Memory B cell (primary cell): ENCODE measurements at regions not wholly inside any gene's neighbourhood (a gene's known extent, or its start where the extent isn't known, plus 50 kb on each side); places are given as distances from the start of the nearest gene placed in this dataset.
"Not testable (repeated sequence)": the region's sequence is repeated elsewhere in the genome, so short reads cannot be mapped to it uniquely, and the experiment has no call there.

ENCODE experiments used
- ATAC-seq: fragments of 150-1000 bp; cut with Tn5 transposase; 2 replicates; pipeline ENCODE4 v1.10.0; 2021; ENCODE audit warnings: low read depth, mild to moderate bottlenecking, moderate library complexity
- DNase-seq, 2 donors: peaks; one replicate each; pipeline ENCODE4 v3.0.0; 2022; ENCODE audit warnings: low spot score in 2 of 2
- H3K27ac Mint-ChIP-seq: one replicate; pipeline ENCODE4 v1.8.0; 2022; ENCODE audit warnings: mild to moderate bottlenecking, moderate library complexity, mixed read lengths
- H3K27me3 Mint-ChIP-seq: one replicate; pipeline ENCODE4 v1.8.0; 2022; ENCODE audit warnings: mixed read lengths
- H3K36me3 Mint-ChIP-seq: one replicate; pipeline ENCODE4 v1.8.0; 2022; ENCODE audit warnings: mild to moderate bottlenecking, mixed read lengths
- H3K4me1 Mint-ChIP-seq: one replicate; pipeline ENCODE4 v1.8.0; 2022; ENCODE audit warnings: mixed read lengths
- H3K4me3 Mint-ChIP-seq: one replicate; pipeline ENCODE4 v1.8.0; 2022; ENCODE audit warnings: mild to moderate bottlenecking, moderate library complexity, mixed read lengths
- H3K9me3 Mint-ChIP-seq: one replicate; pipeline ENCODE4 v1.8.0; 2022; ENCODE audit warnings: mixed read lengths

DNA sequence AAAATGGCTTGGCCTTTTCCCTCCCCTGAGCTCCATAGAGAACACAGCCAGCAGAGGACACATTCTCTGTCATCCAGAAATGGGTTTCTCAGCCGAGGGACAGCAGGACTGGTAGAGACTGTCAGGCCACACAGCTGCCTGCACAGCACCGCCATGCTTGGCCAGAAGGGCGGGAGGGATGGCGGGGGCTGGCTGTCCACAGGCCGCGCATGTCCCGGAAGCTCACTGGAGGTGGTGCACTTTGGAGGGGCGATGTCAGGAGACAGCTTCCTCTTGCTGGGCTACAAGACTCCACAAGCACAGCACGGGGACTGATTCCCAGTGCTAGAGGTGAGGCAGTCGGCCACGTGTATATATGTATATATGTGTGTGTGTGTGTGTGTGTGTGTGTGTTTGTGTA is 125.3 kb downstream of the GOLGA6L4 start:
- not testable (repeated sequence) for H3K36me3 Mint-ChIP-seq, DNase-seq, ATAC-seq, H3K4me3 Mint-ChIP-seq, H3K4me1 Mint-ChIP-seq, H3K27ac Mint-ChIP-seq, H3K9me3 Mint-ChIP-seq, H3K27me3 Mint-ChIP-seq

DNA sequence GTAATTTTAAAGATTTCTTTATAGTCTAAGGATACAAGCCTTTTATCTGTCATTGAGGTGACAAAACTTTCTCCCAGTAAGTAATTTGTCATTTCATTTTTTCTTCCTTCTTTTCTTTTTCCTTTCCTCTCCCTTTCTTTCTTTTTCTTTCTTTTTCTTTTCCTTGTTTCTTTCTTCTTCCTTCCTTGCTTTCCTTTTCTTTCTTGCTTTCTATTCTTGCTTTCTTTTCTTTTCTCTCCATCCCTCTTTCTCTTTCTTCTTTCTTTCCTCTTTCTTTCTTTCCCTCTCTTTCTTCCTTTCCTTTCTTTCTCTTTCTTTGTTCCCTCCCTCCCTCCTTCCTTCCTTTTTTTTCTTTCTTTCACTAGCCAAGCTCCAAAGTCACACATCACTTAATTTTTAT is 148.8 kb downstream of the GOLGA6L4 start:
- ATAC-seq, DNase-seq, H3K36me3 Mint-ChIP-seq, H3K27ac Mint-ChIP-seq, H3K9me3 Mint-ChIP-seq, H3K4me1 Mint-ChIP-seq, H3K4me3 Mint-ChIP-seq: not testable (repeated sequence)
- peaks cover 15% of the 10 kb centered on the region for H3K27me3 Mint-ChIP-seq

DNA sequence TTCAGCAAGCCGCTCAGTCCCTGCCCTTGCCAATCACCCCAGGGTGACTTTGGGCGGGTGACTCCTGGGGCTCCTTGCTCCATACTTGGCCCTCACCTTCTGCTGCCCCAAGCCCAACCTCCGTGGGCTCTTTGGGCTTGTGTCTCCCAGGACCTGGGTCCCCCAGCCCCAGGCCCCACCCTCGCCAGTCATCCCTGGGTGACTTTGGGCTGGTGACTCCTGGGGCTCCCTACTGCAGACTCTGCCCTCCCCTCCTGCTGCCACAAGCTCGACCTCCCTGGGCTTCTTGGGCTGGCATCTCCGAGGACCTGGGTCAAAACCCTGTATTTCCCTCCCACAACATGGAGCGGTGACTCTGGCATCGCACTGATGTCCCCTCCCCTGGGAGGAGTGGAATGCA is 151.5 kb downstream of the GOLGA6L4 start:
- H3K36me3 Mint-ChIP-seq = no peaks in the 10 kb centered on the region
- no peak for DNase-seq
- no peak overlapping the region for H3K4me3 Mint-ChIP-seq

DNA sequence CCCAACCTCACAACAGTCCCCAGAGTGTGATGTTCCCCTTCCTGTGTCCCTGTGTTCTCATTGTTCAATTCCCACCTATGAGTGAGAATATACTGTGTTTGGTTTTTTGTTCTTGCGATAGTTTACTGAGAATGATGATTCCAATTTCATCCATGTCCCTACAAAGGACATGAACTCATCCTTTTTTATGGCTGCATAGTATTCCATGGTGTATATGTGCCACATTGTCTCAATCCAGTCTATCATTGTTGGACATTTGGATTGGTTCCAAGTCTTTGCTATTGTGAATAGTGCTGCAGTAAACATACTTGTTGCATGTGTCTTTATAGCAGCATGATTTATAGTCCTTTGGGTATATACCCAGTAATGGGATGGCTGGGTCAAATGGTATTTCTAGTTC is 152.6 kb downstream of the GOLGA6L4 start:
- not testable (repeated sequence) for DNase-seq, H3K27ac Mint-ChIP-seq, H3K9me3 Mint-ChIP-seq, ATAC-seq, H3K36me3 Mint-ChIP-seq, H3K4me3 Mint-ChIP-seq, H3K4me1 Mint-ChIP-seq
- peaks cover 30% of the 10 kb centered on the region for H3K27me3 Mint-ChIP-seq

More for the DNA sequence above, 151.5 kb downstream of the GOLGA6L4 start:
- Mint-ChIP-seq H3K27me3 (peaks cover 28% of the 10 kb centered on the region), H3K9me3 (no peaks in the 10 kb centered on the region), H3K4me1 (no peaks in the 10 kb centered on the region), H3K27ac (no peak overlapping the region)
- ATAC-seq = no peak

DNA sequence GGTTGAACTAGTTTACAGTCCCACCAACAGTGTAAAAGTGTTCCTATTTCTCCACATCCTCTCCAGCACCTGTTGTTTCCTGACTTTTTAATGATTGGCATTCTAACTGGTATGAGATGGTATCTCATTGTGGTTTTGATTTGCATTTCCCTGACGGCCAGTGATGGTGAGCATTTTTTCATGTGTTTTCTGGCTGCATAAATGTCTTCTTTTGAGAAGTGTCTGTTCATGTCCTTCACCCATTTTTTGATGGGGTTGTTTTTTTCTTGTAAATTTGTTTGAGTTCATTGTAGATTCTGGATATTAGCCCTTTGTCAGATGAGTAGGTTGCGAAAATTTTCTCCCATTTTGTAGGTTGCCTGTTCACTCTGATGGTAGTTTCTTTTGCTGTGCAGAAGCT is 153.1 kb downstream of the GOLGA6L4 start:
- not testable (repeated sequence) for ATAC-seq

DNA sequence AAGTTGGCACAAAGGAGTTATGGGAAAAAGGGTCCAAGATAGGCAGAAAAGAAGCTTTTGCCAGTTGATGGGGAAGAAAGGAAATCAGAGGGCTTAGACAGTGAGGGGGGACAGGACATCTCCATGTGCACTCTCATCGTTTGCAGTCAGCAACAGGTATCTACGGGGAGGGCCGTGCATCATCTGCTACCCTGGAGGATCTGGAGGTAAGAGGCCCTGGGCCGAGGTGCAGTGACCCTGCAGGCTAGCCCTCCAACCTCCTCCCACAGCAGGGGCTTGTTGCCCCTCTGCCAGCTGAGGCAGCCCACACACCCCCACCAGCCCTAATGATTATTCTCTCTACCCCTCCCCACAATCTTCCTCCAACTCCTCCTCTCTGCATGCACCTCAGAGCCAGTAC is 154.8 kb downstream of the GOLGA6L4 start:
- not testable (repeated sequence) for H3K36me3 Mint-ChIP-seq, H3K27ac Mint-ChIP-seq, H3K4me1 Mint-ChIP-seq, H3K4me3 Mint-ChIP-seq, ATAC-seq, H3K9me3 Mint-ChIP-seq, DNase-seq
- H3K27me3 Mint-ChIP-seq = peaks cover 30% of the 10 kb centered on the region

More for the DNA sequence above, 153.1 kb downstream of the GOLGA6L4 start:
- not testable (repeated sequence) for H3K9me3 Mint-ChIP-seq, H3K27ac Mint-ChIP-seq, DNase-seq, H3K36me3 Mint-ChIP-seq, H3K4me3 Mint-ChIP-seq, H3K4me1 Mint-ChIP-seq
- peaks cover 30% of the 10 kb centered on the region for H3K27me3 Mint-ChIP-seq

DNA sequence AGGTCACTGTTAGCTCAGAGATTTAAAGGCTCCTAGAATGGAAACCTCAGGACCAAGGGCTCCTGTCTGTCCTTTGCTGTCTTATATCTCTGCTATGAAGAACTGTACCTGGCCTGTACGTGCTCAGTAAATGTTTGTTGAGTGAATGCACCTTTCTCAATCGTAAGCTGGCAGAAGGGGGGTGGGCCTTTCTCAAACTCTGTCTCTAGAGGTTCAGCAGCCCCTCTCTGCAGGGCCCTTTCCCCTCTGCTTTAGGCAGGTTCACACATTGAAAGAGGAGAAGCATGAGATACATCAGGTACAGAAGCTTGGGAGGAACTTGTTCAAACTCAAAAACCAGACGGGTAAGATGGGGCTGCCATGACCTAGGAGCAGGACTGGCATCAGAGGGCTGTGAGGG is 155.6 kb downstream of the GOLGA6L4 start:
- Mint-ChIP-seq H3K4me1 (no peaks in the 10 kb centered on the region), H3K27ac (no peak overlapping the region), H3K4me3 (no peak overlapping the region), H3K9me3 (no peaks in the 10 kb centered on the region), H3K27me3 (peaks cover 35% of the 10 kb centered on the region), H3K36me3 (no peaks in the 10 kb centered on the region)
- DNase-seq (no peak), ATAC-seq (no peak)

DNA sequence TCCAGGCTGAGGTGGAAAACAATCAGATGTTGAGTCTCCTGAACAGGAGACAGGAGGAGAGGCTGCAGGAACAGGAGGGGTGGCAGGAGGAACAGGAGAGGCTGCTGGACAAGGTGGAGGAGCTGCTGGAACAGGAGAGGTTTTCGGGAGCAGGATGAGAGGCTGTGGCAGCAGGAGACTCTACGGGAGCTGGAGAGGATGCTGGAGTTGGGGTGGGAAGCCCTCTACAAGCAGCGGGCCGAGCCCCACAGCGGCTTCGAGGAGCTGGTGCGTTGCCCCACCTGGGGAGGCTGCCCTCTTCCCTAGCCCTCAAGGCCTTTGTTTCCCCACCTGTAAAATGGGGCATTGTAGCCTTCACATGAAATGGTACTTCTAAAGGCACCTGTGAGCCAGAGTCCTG is 156.4 kb downstream of the GOLGA6L4 start:
- not testable (repeated sequence) for H3K4me3 Mint-ChIP-seq, DNase-seq, ATAC-seq, H3K4me1 Mint-ChIP-seq, H3K36me3 Mint-ChIP-seq, H3K27ac Mint-ChIP-seq, H3K9me3 Mint-ChIP-seq
- peaks cover 32% of the 10 kb centered on the region for H3K27me3 Mint-ChIP-seq

DNA sequence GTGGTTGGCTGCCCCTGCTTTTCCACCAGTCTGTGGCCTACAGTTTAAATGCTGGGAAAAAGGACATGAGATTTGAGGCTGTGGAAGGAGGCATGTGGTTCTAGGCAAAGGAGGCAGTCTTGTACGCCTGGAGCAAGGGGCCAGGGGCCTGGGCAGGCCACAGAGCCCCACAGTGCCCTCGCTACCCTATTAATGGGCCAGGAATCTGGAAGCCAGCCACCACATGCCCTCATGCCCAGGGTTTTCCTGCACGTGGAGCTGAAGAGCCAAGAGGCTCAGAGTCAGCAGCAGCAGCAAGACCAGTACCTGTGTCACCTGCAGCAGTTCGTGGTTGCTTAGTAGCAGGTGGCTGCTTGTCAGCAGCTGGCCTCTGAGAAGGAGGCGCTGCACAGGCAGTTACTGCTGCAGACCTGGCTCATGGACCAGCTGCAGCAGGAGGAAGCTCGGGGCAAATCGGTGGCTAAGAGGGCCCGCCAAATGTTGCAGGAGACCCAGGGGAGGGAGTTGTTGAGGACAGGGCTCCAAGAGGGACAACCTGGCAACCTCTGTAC is 157.9 kb downstream of the GOLGA6L4 start:
- H3K27ac Mint-ChIP-seq, H3K4me1 Mint-ChIP-seq, ATAC-seq, H3K36me3 Mint-ChIP-seq, DNase-seq, H3K4me3 Mint-ChIP-seq, H3K9me3 Mint-ChIP-seq: not testable (repeated sequence)
- peaks cover 32% of the 10 kb centered on the region for H3K27me3 Mint-ChIP-seq

DNA sequence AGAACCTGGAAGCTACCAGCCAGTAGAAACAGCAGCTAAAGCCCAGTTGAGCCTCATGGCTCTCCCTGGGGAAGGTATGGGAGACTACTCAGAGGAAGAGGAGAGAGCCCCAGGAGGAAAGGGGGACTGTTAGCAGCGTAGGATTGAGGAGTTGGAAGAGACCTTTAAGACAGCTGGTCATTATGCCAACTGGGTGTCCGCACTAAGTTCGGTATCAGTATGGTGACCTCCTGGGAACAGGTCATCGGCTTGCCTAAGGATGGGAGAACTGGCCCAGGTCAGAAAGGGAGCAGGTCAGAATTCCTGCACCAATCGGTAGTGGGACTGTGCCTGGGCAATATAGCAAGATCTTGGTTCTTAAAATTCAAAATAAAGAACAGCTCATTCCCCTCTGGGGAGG is 158.4 kb downstream of the GOLGA6L4 start:
- H3K27ac Mint-ChIP-seq, H3K36me3 Mint-ChIP-seq, DNase-seq, H3K4me3 Mint-ChIP-seq, ATAC-seq, H3K9me3 Mint-ChIP-seq, H3K4me1 Mint-ChIP-seq: not testable (repeated sequence)
- peaks cover 31% of the 10 kb centered on the region for H3K27me3 Mint-ChIP-seq

DNA sequence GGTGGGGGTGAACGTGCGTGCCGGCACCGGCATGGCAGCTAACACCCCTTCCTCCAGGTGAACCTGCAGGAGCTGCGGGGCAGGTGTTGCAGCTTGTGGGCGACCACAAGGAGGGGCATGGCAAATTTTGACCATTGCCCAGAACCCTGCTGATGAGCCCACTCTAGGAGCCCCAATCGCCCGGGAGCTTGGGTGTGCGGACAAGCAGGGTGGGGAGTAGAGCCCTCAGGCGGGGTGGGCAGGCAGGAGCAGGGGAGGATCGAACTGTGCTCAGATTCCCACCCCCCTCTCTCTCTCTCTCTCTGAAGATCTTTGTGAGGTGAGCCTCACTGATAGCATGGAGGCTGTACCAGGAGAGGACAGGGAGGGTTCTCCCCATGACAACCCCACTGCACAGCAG is 159.8 kb downstream of the GOLGA6L4 start:
- not testable (repeated sequence) for H3K9me3 Mint-ChIP-seq, DNase-seq, H3K27ac Mint-ChIP-seq, H3K36me3 Mint-ChIP-seq, H3K4me1 Mint-ChIP-seq, H3K4me3 Mint-ChIP-seq, ATAC-seq
- peaks cover 27% of the 10 kb centered on the region for H3K27me3 Mint-ChIP-seq

DNA sequence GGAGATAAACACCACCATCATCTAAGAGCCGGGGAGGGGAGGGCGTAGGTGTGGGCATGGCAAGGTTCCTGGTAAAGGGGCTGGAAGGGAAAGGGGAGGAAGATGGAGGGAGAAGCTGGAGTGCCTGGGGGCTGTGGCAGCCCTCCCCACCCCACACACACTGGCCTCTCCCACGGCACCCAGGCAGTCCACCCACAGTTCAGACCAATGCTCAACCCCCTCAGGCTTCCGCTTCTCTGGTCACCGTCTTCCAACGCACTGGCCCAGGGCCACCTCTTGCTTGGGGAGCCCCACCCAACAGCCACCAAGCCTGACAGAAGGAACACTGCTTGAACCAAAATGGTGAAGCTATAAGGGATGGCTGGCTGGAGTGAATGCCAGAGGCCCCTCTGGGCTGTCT is 160.3 kb downstream of the GOLGA6L4 start:
- not testable (repeated sequence) for DNase-seq, ATAC-seq, H3K36me3 Mint-ChIP-seq, H3K9me3 Mint-ChIP-seq, H3K4me1 Mint-ChIP-seq, H3K27ac Mint-ChIP-seq, H3K4me3 Mint-ChIP-seq
- peaks cover 25% of the 10 kb centered on the region for H3K27me3 Mint-ChIP-seq

DNA sequence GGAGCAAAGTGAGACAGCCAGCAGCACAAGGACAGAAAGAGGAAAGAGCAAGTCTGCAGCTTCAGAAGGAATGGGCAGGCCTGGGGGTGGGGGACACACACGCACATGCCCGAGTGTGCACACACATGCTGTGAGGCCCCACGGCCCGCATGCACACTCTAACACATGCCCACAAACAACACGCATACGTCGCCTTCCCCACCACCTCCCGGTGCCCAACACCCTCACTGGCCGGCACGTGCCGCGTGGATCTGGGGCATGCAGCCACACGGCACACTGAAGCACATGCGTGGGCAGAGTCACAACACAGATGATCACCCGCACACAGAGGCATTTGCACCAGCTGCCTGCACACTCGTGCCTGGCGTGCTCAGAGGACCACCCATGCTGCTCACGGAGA is 161.5 kb downstream of the GOLGA6L4 start:
- H3K4me3 Mint-ChIP-seq, DNase-seq, H3K4me1 Mint-ChIP-seq, H3K27ac Mint-ChIP-seq, ATAC-seq, H3K9me3 Mint-ChIP-seq, H3K36me3 Mint-ChIP-seq: not testable (repeated sequence)
- peaks cover 17% of the 10 kb centered on the region for H3K27me3 Mint-ChIP-seq

DNA sequence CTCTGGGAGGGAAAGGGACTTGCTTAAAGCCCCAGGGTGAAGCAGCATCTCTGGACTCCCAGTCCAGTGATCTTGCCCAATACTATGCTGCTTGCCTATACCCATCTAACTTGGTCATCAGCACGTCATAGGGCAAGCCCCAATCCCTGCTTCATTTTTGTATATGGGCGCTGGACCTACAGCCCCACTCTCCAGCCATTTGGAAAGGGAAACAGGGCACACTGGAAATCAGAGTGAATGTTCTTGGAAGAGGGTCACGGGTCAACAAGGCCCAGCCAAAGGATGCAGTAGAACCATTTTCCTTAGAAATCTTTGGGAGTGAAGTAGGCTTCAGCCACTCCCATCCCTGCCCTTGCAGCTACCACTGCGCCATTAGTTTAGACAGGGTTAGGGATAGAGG is 162.5 kb downstream of the GOLGA6L4 start:
- DNase-seq, H3K36me3 Mint-ChIP-seq, ATAC-seq, H3K9me3 Mint-ChIP-seq, H3K4me1 Mint-ChIP-seq, H3K27ac Mint-ChIP-seq, H3K4me3 Mint-ChIP-seq: not testable (repeated sequence)
- H3K27me3 Mint-ChIP-seq = peaks cover 15% of the 10 kb centered on the region
